ENCODE measurements at regions not wholly inside any gene's neighbourhood (a gene's known extent, or its start where the extent isn't known, plus 50 kb on each side); places are given as distances from the start of the nearest gene placed in this dataset.

DNA sequence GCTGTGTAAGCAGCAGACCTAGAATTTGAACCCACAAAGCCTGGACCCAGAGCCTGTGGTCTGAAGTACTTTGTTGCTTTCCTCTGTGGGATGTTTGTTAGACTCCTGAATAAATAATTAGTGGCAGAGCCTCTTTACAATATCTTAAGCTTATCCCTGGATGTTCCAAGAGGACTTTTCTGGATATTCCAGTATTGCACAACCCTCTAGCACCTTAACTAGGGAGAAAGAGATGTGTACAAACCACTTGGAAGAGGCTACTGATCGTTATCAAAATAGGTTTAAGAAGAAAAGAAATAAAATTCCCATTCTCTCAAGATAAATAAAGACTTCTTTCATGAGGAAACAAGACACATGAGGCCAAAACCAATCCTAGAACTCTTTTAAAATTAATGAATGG, 632.4 kb downstream of the CDH11 start:
- TF ChIP-seq, protein P1, sequence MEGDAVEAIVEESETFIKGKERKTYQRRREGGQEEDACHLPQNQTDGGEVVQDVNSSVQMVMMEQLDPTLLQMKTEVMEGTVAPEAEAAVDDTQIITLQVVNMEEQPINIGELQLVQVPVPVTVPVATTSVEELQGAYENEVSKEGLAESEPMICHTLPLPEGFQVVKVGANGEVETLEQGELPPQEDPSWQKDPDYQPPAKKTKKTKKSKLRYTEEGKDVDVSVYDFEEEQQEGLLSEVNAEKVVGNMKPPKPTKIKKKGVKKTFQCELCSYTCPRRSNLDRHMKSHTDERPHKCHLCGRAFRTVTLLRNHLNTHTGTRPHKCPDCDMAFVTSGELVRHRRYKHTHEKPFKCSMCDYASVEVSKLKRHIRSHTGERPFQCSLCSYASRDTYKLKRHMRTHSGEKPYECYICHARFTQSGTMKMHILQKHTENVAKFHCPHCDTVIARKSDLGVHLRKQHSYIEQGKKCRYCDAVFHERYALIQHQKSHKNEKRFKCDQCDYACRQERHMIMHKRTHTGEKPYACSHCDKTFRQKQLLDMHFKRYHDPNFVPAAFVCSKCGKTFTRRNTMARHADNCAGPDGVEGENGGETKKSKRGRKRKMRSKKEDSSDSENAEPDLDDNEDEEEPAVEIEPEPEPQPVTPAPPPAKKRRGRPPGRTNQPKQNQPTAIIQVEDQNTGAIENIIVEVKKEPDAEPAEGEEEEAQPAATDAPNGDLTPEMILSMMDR (IDR thresholded peaks at IDR 0.05; ENCODE audit: borderline replicate concordance, insufficient read depth, low read depth, low read length), result no peak
- H3K4me3 ChIP-seq (ENCODE audit: low read depth, low read length), result no peak overlapping the region

DNA sequence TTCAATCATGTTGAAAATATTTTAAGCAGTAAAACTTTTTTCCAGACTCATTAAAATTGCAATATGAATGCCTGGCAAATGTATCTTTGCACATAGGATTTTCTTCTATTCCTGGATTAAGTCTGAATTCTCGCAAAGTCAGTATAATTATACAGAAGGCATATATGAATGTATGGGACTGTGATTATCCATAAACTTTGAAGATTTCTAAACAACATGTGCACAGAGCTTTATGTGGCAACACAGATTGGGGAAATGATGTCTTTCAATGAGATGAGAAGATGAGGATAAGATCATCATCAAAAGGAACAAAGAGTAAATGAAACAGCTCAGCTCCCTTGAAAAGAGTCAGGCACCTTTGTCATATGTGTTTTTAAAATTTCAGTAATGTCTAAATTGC, 635.3 kb downstream of the CDH11 start:
- no peak overlapping the region for H3K4me3 ChIP-seq (ENCODE audit: low read depth, low read length)
- TF ChIP-seq, protein P1 (IDR thresholded peaks at IDR 0.05; ENCODE audit: borderline replicate concordance, insufficient read depth, low read depth, low read length), result no peak

DNA sequence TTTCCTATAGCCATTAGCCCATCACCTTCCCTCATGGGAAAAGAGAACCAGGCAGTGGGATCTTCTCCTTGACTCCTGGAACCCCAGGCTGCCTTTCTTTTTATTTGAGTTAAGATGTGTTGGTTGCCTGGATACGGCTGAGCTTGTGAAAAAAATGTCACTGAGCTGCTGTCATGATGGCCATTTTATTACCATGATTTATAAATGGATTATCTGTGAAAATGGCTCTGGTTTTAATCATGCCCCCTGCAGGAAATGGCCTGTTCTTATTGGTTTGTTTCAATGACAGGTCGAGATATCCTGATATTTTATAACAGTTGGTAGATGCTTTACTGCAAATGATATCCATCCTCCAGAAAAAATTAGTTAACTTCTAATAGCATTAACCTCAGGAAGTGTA, 640.4 kb downstream of the CDH11 start:
- H3K4me3 ChIP-seq (ENCODE audit: low read depth, low read length), result no peak overlapping the region
- TF ChIP-seq, protein P1 (IDR thresholded peaks at IDR 0.05; ENCODE audit: borderline replicate concordance, insufficient read depth, low read depth, low read length), result no peak

DNA sequence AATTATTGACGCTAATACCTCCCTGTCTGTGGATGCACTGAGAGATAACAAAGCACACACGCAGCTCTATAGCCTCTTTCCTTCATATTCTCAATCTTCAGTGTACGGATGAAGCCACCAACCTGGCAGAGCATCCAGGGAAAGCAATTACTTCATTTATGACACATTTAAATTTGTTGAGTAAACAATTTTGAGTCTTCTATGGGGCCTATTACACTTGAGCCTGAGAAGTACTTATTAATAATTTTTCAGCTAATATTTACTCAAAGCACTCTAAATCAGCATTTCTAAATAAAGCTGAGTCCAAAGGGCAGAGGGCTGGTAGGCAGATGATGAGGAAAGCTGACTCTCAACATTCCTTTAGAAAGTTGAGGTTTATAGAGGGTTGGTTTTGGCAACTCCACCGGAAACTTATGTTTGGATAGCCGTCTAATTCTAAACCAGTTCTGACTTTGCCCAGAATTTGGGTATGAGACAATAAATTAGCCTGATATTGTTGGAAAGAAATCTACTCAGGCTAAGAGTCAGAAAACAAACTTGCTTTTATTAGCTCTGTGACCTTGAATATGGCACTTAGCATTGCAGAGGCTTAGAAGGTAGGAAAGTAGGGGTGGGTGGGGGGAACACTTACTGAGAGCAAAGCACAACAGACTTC, 643.5 kb downstream of the CDH11 start:
- no peak overlapping the region for H3K4me3 ChIP-seq (ENCODE audit: low read depth, low read length)
- TF ChIP-seq, protein P1 (IDR thresholded peaks at IDR 0.05; ENCODE audit: borderline replicate concordance, insufficient read depth, low read depth, low read length), result no peak

DNA sequence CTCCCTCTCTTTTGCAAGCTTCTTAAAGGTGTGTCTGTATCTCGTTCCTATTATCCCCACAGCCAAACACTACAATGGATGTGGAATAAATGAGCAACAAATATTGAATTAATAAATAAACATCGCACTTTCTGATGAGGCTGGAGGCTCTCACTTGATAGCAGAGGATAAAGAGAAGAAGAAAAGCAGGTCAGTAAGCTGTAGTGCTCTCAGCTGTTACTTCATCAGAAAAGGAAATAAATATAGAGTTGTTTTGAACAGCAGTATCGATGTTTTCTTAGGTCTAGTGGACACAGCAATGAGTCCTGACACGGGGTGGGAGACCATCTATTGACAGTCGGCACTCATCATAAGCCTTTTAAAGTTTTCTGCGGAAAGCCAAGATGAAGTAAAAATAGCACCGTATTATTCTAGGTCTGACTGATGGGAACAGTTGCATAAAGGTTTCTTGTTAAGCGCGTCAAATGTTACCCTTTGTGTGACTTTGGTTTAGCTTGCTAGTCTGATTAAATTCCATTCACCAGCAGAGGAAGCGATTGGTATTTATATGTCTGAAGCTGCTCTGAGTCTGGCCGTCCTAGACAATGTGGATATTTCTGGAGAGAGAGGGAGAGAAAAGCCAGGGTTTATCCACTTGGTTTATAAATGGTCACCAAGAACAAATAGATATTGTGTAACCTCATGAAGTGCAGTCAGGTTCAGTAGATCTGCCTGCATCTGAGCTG, 646.1 kb downstream of the CDH11 start:
- TF ChIP-seq, protein P1 (IDR thresholded peaks at IDR 0.05; ENCODE audit: borderline replicate concordance, insufficient read depth, low read depth, low read length), result no peak
- no peak overlapping the region for H3K4me3 ChIP-seq (ENCODE audit: low read depth, low read length)

DNA sequence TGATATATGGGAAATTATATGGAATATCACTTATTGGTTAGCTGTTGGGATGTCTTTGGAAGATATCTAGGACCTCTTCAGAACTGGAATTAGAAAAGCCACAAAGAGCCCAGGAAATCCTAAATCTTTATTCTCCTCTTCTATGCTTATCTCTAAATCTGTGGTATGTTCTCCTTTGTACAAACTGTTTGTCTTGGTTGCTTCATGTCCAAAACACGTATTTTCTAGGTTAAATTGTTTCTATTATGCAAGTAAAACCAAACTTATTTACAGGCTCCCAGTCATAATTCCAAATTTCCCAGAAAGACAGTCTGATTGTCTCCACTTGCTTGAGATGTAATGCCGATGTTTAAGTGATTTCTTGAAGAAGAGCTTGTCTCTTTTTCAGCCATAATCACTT, 650.9 kb downstream of the CDH11 start:
- TF ChIP-seq, protein P1 (IDR thresholded peaks at IDR 0.05; ENCODE audit: borderline replicate concordance, insufficient read depth, low read depth, low read length), result no peak
- no peak overlapping the region for H3K4me3 ChIP-seq (ENCODE audit: low read depth, low read length)

All from GM12875 (cell line).